Naive thymus-derived CD4-positive, alpha-beta T cell (primary cell): ENCODE measurements at regions not wholly inside any gene's neighbourhood (a gene's known extent, or its start where the extent isn't known, plus 50 kb on each side); places are given as distances from the start of the nearest gene placed in this dataset.

Experiments used
- ATAC-seq: fragments of 150-1000 bp; cut with Tn5 transposase; 2 replicates; pipeline ENCODE4 v1.10.0; 2021; ENCODE audit warnings: mild to moderate bottlenecking, moderate library complexity
- CTCF ChIA-PET: fragments of 350-600 bp; sonication (Branson Sonifier 250); formaldehyde crosslinking; loops from one replicate; lab custom pipeline; 2021; ENCODE audit warnings: antibody characterized with exemption; lab: Charles Lee
- POLR2A ChIA-PET: fragments of 350-600 bp; sonication (Branson Sonifier 250); formaldehyde crosslinking; loops from one replicate; lab custom pipeline; 2021; ENCODE audit warnings: antibody characterized with exemption, inconsistent platforms; lab: Charles Lee
- DNase-seq, 9 donors: peaks; one replicate each; pipeline versions ENCODE4 v3.0.0 to v3.0.0-alpha.2; 2020 to 2022; ENCODE audit warnings: mixed read lengths in 1 of 9
- H3K27ac ChIP-seq: one replicate; pipeline ENCODE4 v1.7.0; 2013; ENCODE audit warnings: mild to moderate bottlenecking, low read depth, low read length, moderate library complexity
- H3K27me3 ChIP-seq, 2 donors: one replicate each; pipeline ENCODE4 v1.7.0; 2013; ENCODE audit warnings: low read length in 2 of 2, mild to moderate bottlenecking in 2 of 2, moderate library complexity in 2 of 2; ENCODE audit not compliant: control insufficient read depth in 2 of 2, insufficient read depth in 2 of 2
- H3K36me3 ChIP-seq, 3 experiments: 1 replicate in 2 of 3; 2 replicates in 1 of 3; pipeline ENCODE4 v1.7.0; 2013; ENCODE audit warnings: low read length in 3 of 3, mild to moderate bottlenecking in 3 of 3, moderate library complexity in 1 of 3; ENCODE audit not compliant: insufficient read depth in 3 of 3, control insufficient read depth in 2 of 3
- H3K4me1 ChIP-seq, 2 donors: one replicate each; pipeline ENCODE4 v1.7.0; 2013; ENCODE audit warnings: low read length in 2 of 2, mild to moderate bottlenecking in 2 of 2, moderate library complexity in 1 of 2; ENCODE audit not compliant: control insufficient read depth in 2 of 2, insufficient read depth in 2 of 2
- H3K4me3 ChIP-seq: 2 replicates; pipeline ENCODE4 v1.7.0; 2013; ENCODE audit warnings: mild to moderate bottlenecking, low read length
- H3K9me3 ChIP-seq, 3 experiments: 1 replicate in 2 of 3; 2 replicates in 1 of 3; pipeline ENCODE4 v1.7.0; 2013; ENCODE audit warnings: low read length in 3 of 3; ENCODE audit not compliant: control insufficient read depth in 2 of 3
- H3K27ac Mint-ChIP-seq, 9 donors: one replicate each; pipeline ENCODE4 v1.8.0; 2020 to 2022; ENCODE audit warnings: mixed read lengths in 9 of 9, mild to moderate bottlenecking in 8 of 9, moderate library complexity in 5 of 9, inconsistent platforms in 2 of 9
- H3K27me3 Mint-ChIP-seq, 5 donors: one replicate each; pipeline ENCODE4 v1.8.0; 2021 to 2022; ENCODE audit warnings: mixed read lengths in 5 of 5, mild to moderate bottlenecking in 1 of 5
- H3K36me3 Mint-ChIP-seq, 5 donors: one replicate each; pipeline ENCODE4 v1.8.0; 2020 to 2022; ENCODE audit warnings: mixed read lengths in 5 of 5, mild to moderate bottlenecking in 3 of 5, inconsistent platforms in 1 of 5
- H3K4me1 Mint-ChIP-seq, 7 donors: one replicate each; pipeline ENCODE4 v1.8.0; 2020 to 2022; ENCODE audit warnings: mixed read lengths in 7 of 7, mild to moderate bottlenecking in 3 of 7, inconsistent platforms in 1 of 7
- H3K4me3 Mint-ChIP-seq, 10 donors: one replicate each; pipeline ENCODE4 v1.8.0; 2020 to 2022; ENCODE audit warnings: mild to moderate bottlenecking in 10 of 10, mixed read lengths in 10 of 10, moderate library complexity in 6 of 10, inconsistent platforms in 2 of 10
- H3K9me3 Mint-ChIP-seq, 11 donors: one replicate each; pipeline ENCODE4 v1.8.0; 2020 to 2022; ENCODE audit warnings: mixed read lengths in 11 of 11, mild to moderate bottlenecking in 4 of 11, inconsistent platforms in 1 of 11, moderate library complexity in 1 of 11
- intact Hi-C, 2 donors: fragments of 100-400 bp; cut with micrococcal nuclease; formaldehyde crosslinking; loops; one replicate each; pipeline ENCODE4 v1.15.1; 2023

GRCh38 chr13:76473552-76474134 lies 412.6 kb downstream of the KCTD12 start:
- CTCF ChIA-PET: interaction anchor here (0.6 to 2.5 kb wide), 8 partner anchors 12 to 1352 kb away, joined by 3 to 20 read pairs (median 4); no protein-coding TSS in a partner anchor
- POLR2A ChIA-PET: interaction anchor here (1.0 kb wide), 1 partner anchor 33 kb away, joined by 3 read pairs; no protein-coding TSS in a partner anchor
- ATAC-seq: peak; percentile 97

GRCh38 chr13:76472916-76473315 lies 413.3 kb downstream of the KCTD12 start:
- Histone ChIP-seq H3K9me3 (no peaks in the 10 kb centered on the region), H3K27me3 (no peaks in the 10 kb centered on the region), H3K27ac (no peak overlapping the region), H3K4me1 (no peaks in the 10 kb centered on the region), H3K4me3 (no peak overlapping the region), H3K36me3 (no peaks in the 10 kb centered on the region)
- peaks cover 6 to 30% (median 7%) of the 10 kb centered on the region in 5 donors for H3K27me3 Mint-ChIP-seq
- no peaks in the 10 kb centered on the region for H3K9me3 Mint-ChIP-seq
- H3K27ac Mint-ChIP-seq: no peak overlapping the region
- intact Hi-C loops: loop anchor here (1.0 to 10.0 kb wide), 9 partner anchors 430 to 1098 kb away; no protein-coding TSS in a partner anchor
- POLR2A ChIA-PET: no interaction called here
- H3K4me3 Mint-ChIP-seq: no peak overlapping the region
- DNase-seq: no peak
- ATAC-seq: no peak
- no peaks in the 10 kb centered on the region for H3K36me3 Mint-ChIP-seq
- no peaks in the 10 kb centered on the region for H3K4me1 Mint-ChIP-seq
- CTCF ChIA-PET: interaction anchor here (0.9 to 3.0 kb wide), 3 partner anchors 775 to 781 kb away, joined by 4 to 12 read pairs (median 4); no protein-coding TSS in a partner anchor

More at GRCh38 chr13:76473552-76474134, 412.6 kb downstream of the KCTD12 start:
- Mint-ChIP-seq H3K27ac (peak overlapping the region in 1 of 9 donors; percentile 21), H3K4me1 (no peaks in the 10 kb centered on the region), H3K9me3 (no peaks in the 10 kb centered on the region), H3K27me3 (peaks cover 6 to 29% (median 7%) of the 10 kb centered on the region in 5 donors), H3K4me3 (no peak overlapping the region), H3K36me3 (no peaks in the 10 kb centered on the region)
- DNase-seq: peak; percentile 25 to 70 (median 61)
- Histone ChIP-seq H3K27ac (no peak overlapping the region), H3K9me3 (no peaks in the 10 kb centered on the region), H3K36me3 (no peaks in the 10 kb centered on the region), H3K27me3 (no peaks in the 10 kb centered on the region), H3K4me3 (no peak overlapping the region), H3K4me1 (no peaks in the 10 kb centered on the region)
- intact Hi-C loops: loop anchor here (1.0 to 10.0 kb wide), 9 partner anchors 429 to 1099 kb away; no protein-coding TSS in a partner anchor

DNA sequence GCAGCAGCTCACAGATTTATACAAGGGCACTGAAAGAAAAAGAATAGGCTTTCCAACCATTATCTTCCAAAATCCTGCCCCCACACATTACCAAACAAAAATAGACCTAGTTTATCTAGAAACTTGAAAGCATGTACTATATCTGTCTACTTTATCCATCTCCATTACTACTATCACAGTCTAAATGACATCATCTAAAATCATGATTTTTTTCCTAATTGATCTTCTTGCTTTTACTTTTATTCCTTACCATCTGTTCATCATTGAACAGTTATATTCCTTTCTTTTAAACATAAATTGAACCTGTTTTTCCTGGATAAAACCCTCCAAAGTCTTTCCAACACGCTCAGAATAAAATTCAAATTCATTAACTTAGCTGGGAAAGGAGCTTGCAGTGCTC lies 414.7 kb downstream of the KCTD12 start:
- intact Hi-C loops: loop anchor here in 1 of 2 donors (5.0 to 10.0 kb wide), 2 partner anchors 799 to 1097 kb away; no protein-coding TSS in a partner anchor
- no peak for DNase-seq
- no peaks in the 10 kb centered on the region for H3K9me3 ChIP-seq
- no peak overlapping the region for H3K27ac ChIP-seq
- Mint-ChIP-seq H3K27ac (no peak overlapping the region), H3K4me1 (peaks cover 0 to 3% (median 0%) of the 10 kb centered on the region in 7 donors), H3K27me3 (peaks cover 6 to 30% (median 12%) of the 10 kb centered on the region in 5 donors), H3K4me3 (no peak overlapping the region), H3K36me3 (no peaks in the 10 kb centered on the region), H3K9me3 (no peaks in the 10 kb centered on the region)
- POLR2A ChIA-PET: no interaction called here
- no peaks in the 10 kb centered on the region for H3K4me1 ChIP-seq
- CTCF ChIA-PET: interaction anchor here (0.5 to 3.0 kb wide), 4 partner anchors 275 to 776 kb away, joined by 3 to 12 read pairs (median 4); no protein-coding TSS in a partner anchor
- ATAC-seq: no peak
- no peak overlapping the region for H3K4me3 ChIP-seq
- no peaks in the 10 kb centered on the region for H3K27me3 ChIP-seq
- H3K36me3 ChIP-seq: no peaks in the 10 kb centered on the region

- no peaks in the 10 kb centered on the region for H3K4me1 ChIP-seq
- no peaks in the 10 kb centered on the region for H3K36me3 ChIP-seq
- Mint-ChIP-seq H3K9me3 (no peaks in the 10 kb centered on the region), H3K4me3 (no peak overlapping the region), H3K36me3 (no peaks in the 10 kb centered on the region), H3K27ac (no peak overlapping the region), H3K27me3 (peaks cover 6 to 30% (median 12%) of the 10 kb centered on the region in 5 donors), H3K4me1 (peaks cover 0 to 4% (median 0%) of the 10 kb centered on the region in 7 donors)
- intact Hi-C loops: loop anchor here in 1 of 2 donors (5.0 to 10.0 kb wide), 2 partner anchors 799 to 1096 kb away; no protein-coding TSS in a partner anchor
- CTCF ChIA-PET: interaction anchor here (0.5 to 3.0 kb wide), 3 partner anchors 276 to 775 kb away, joined by 3 to 12 read pairs (median 4); no protein-coding TSS in a partner anchor
- POLR2A ChIA-PET: no interaction called here
- DNase-seq: no peak
- no peaks in the 10 kb centered on the region for H3K27me3 ChIP-seq
- no peak overlapping the region for H3K27ac ChIP-seq
- H3K4me3 ChIP-seq: no peak overlapping the region
- no peak for ATAC-seq
- no peaks in the 10 kb centered on the region for H3K9me3 ChIP-seq
Observed at GRCh38 chr13:76470991-76471390, 415.2 kb downstream of the KCTD12 start.

GRCh38 chr13:76466043-76466442 lies 420.2 kb downstream of the KCTD12 start:
- intact Hi-C loops: no loop called here
- H3K27me3 ChIP-seq: no peaks in the 10 kb centered on the region
- H3K4me1 ChIP-seq: no peaks in the 10 kb centered on the region
- Mint-ChIP-seq H3K4me3 (no peak overlapping the region), H3K36me3 (no peaks in the 10 kb centered on the region), H3K9me3 (no peaks in the 10 kb centered on the region), H3K27me3 (peaks cover 3 to 19% (median 5%) of the 10 kb centered on the region in 5 donors), H3K4me1 (peaks cover 0 to 4% (median 0%) of the 10 kb centered on the region in 7 donors), H3K27ac (no peak overlapping the region)
- no peak overlapping the region for H3K27ac ChIP-seq
- no peak overlapping the region for H3K4me3 ChIP-seq
- POLR2A ChIA-PET: interaction anchor here (0.7 kb wide), 1 partner anchor 784 kb away, joined by 6 read pairs; no protein-coding TSS in a partner anchor
- no peaks in the 10 kb centered on the region for H3K36me3 ChIP-seq
- CTCF ChIA-PET: no interaction called here
- no peaks in the 10 kb centered on the region for H3K9me3 ChIP-seq
- no peak for DNase-seq
- ATAC-seq: no peak

- DNase-seq: no peak
- Mint-ChIP-seq H3K9me3 (no peaks in the 10 kb centered on the region), H3K27ac (no peak overlapping the region), H3K4me3 (no peak overlapping the region), H3K36me3 (no peaks in the 10 kb centered on the region), H3K27me3 (peaks cover 4 to 17% (median 7%) of the 10 kb centered on the region in 5 donors), H3K4me1 (peaks cover 0 to 4% (median 0%) of the 10 kb centered on the region in 7 donors)
- POLR2A ChIA-PET: no interaction called here
- H3K27me3 ChIP-seq: no peaks in the 10 kb centered on the region
- intact Hi-C loops: no loop called here
- no peaks in the 10 kb centered on the region for H3K9me3 ChIP-seq
- CTCF ChIA-PET: no interaction called here
- H3K27ac ChIP-seq: no peak overlapping the region
- no peak overlapping the region for H3K4me3 ChIP-seq
- no peaks in the 10 kb centered on the region for H3K4me1 ChIP-seq
- ATAC-seq: no peak
- no peaks in the 10 kb centered on the region for H3K36me3 ChIP-seq
Observed at GRCh38 chr13:76463314-76463713, 422.9 kb downstream of the KCTD12 start.
